ENCODE measurements at regions not wholly inside any gene's neighbourhood (a gene's known extent, or its start where the extent isn't known, plus 50 kb on each side); places are given as distances from the start of the nearest gene placed in this dataset.
"Not testable (repeated sequence)": the region's sequence is repeated elsewhere in the genome, so short reads cannot be mapped to it uniquely, and the experiment has no call there.

- H3K36me3 ChIP-seq (ENCODE audit: control insufficient read depth in 1 of 2, insufficient read depth in 2 of 2, low read length in 2 of 2); H3K9ac ChIP-seq (ENCODE audit: low read length); ATAC-seq; H3K4me2 ChIP-seq (ENCODE audit: low read length); H3K27ac ChIP-seq (ENCODE audit: low read depth, low read length); H3K9me3 ChIP-seq (ENCODE audit: control insufficient read depth in 1 of 2, insufficient read depth in 1 of 2, low read depth in 1 of 2, low read length in 2 of 2); H3K4me3 ChIP-seq (replicated peaks in 1 of 2; ENCODE audit: low read depth in 1 of 2, low read length in 2 of 2); POLR2A ChIA-PET; H4K20me1 ChIP-seq (ENCODE audit: insufficient read depth); intact Hi-C loops (cut with micrococcal nuclease); H3K9me2 ChIP-seq (ENCODE audit: insufficient read depth); CTCF ChIA-PET; H3K27me3 ChIP-seq (ENCODE audit: insufficient read depth, low read length); H3K79me2 ChIP-seq (ENCODE audit: insufficient read depth, low read length); H3K4me1 ChIP-seq (ENCODE audit: control insufficient read depth in 1 of 2, insufficient read depth in 2 of 2, low read length in 2 of 2); H2AFZ ChIP-seq (ENCODE audit: low read depth, low read length, poor library complexity, severe bottlenecking); BruUV-seq (replicated peaks); RAD21 ChIA-PET (ENCODE audit: low non-redundant PET in 1 of 2, low total read pairs in 2 of 2, uncharacterized antibody in 2 of 2, unreplicated experiment in 2 of 2); DNase-seq (ENCODE audit: low read depth, low spot score): not testable (repeated sequence)
Observed at GRCh38 chr1:166685891-166686290, 153.4 kb upstream of the POGK start.

- intact Hi-C loops (cut with micrococcal nuclease); DNase-seq (ENCODE audit: low read depth, low spot score); BruUV-seq (replicated peaks); H3K4me3 ChIP-seq (replicated peaks in 1 of 2; ENCODE audit: low read depth in 1 of 2, low read length in 2 of 2); H3K79me2 ChIP-seq (ENCODE audit: insufficient read depth, low read length); H4K20me1 ChIP-seq (ENCODE audit: insufficient read depth); CTCF ChIA-PET; H3K4me1 ChIP-seq (ENCODE audit: control insufficient read depth in 1 of 2, insufficient read depth in 2 of 2, low read length in 2 of 2); H3K9me3 ChIP-seq (ENCODE audit: control insufficient read depth in 1 of 2, insufficient read depth in 1 of 2, low read depth in 1 of 2, low read length in 2 of 2); H3K4me2 ChIP-seq (ENCODE audit: low read length); H3K27ac ChIP-seq (ENCODE audit: low read depth, low read length); ATAC-seq; H2AFZ ChIP-seq (ENCODE audit: low read depth, low read length, poor library complexity, severe bottlenecking); RAD21 ChIA-PET (ENCODE audit: low non-redundant PET in 1 of 2, low total read pairs in 2 of 2, uncharacterized antibody in 2 of 2, unreplicated experiment in 2 of 2); H3K9me2 ChIP-seq (ENCODE audit: insufficient read depth); H3K9ac ChIP-seq (ENCODE audit: low read length); POLR2A ChIA-PET; H3K36me3 ChIP-seq (ENCODE audit: control insufficient read depth in 1 of 2, insufficient read depth in 2 of 2, low read length in 2 of 2); H3K27me3 ChIP-seq (ENCODE audit: insufficient read depth, low read length): not testable (repeated sequence)
Observed at GRCh38 chr1:166690596-166690995, 148.7 kb upstream of the POGK start.

- DNase-seq (ENCODE audit: low read depth, low spot score), result no peak
- H3K79me2 ChIP-seq (ENCODE audit: insufficient read depth, low read length), result no peaks in the 10 kb centered on the region
- H3K9me2 ChIP-seq (ENCODE audit: insufficient read depth), result no peaks in the 10 kb centered on the region
- H3K27me3 ChIP-seq (ENCODE audit: insufficient read depth, low read length), result 0 out of 2 replicates have a peak, but pooled peaks cover 6% of the 10 kb centered on the region
- no peaks in the 10 kb centered on the region; the same call in 1 of the 2 replicates for H4K20me1 ChIP-seq (ENCODE audit: insufficient read depth)
- ChIA-PET CTCF (no interaction called here), RAD21 (ENCODE audit: low non-redundant PET in 1 of 2, low total read pairs in 2 of 2, uncharacterized antibody in 2 of 2, unreplicated experiment in 2 of 2) (no interaction called here), POLR2A (no interaction called here)
- no TSS peak for BruUV-seq (replicated peaks)
- ATAC-seq, result no peak
- no peaks in the 10 kb centered on the region for H3K4me1 ChIP-seq (ENCODE audit: control insufficient read depth in 1 of 2, insufficient read depth in 2 of 2, low read length in 2 of 2)
- H2AFZ ChIP-seq (ENCODE audit: low read depth, low read length, poor library complexity, severe bottlenecking), result no peak overlapping the region
- no peak overlapping the region for H3K9ac ChIP-seq (ENCODE audit: low read length)
- H3K4me2 ChIP-seq (ENCODE audit: low read length), result no peak overlapping the region
- no peak overlapping the region for H3K27ac ChIP-seq (ENCODE audit: low read depth, low read length)
- H3K36me3 ChIP-seq (ENCODE audit: control insufficient read depth in 1 of 2, insufficient read depth in 2 of 2, low read length in 2 of 2), result no peaks in the 10 kb centered on the region
- no peaks in the 10 kb centered on the region for H3K9me3 ChIP-seq (ENCODE audit: control insufficient read depth in 1 of 2, insufficient read depth in 1 of 2, low read depth in 1 of 2, low read length in 2 of 2)
- no peak overlapping the region for H3K4me3 ChIP-seq (replicated peaks in 1 of 2; ENCODE audit: low read depth in 1 of 2, low read length in 2 of 2)
- intact Hi-C loops (cut with micrococcal nuclease), result no loop called here
- no peak for TF ChIP-seq CEBPB (IDR thresholded peaks at IDR 0.05; ENCODE audit: low read depth)
- no peak for TF ChIP-seq MAX (IDR thresholded peaks at IDR 0.05)
- TF ChIP-seq SIN3A (IDR thresholded peaks at IDR 0.05; ENCODE audit: low read depth), result no peak
- TF ChIP-seq YY1 (IDR thresholded peaks at IDR 0.05; ENCODE audit: extremely low read depth, insufficient replicate concordance, low read depth, low read length), result no peak
- TF ChIP-seq JUND (IDR thresholded peaks at IDR 0.05), result no peak
- no peak for TF ChIP-seq ATF3 (IDR thresholded peaks at IDR 0.05)
- TF ChIP-seq POLR2AphosphoS5 (IDR thresholded peaks at IDR 0.05; ENCODE audit: low read depth, low read length), result no peak
- TF ChIP-seq SP1 (IDR thresholded peaks at IDR 0.05; ENCODE audit: low read depth), result no peak
- no peak for TF ChIP-seq FOSL1 (IDR thresholded peaks at IDR 0.05; ENCODE audit: low read depth)
- no peak for TF ChIP-seq ZFX (IDR thresholded peaks at IDR 0.05)
- TF ChIP-seq TCF7L2 (IDR thresholded peaks at IDR 0.05; ENCODE audit: borderline replicate concordance, extremely low read depth, insufficient read depth, insufficient read length), result no peak
- TF ChIP-seq ELF1 (IDR thresholded peaks at IDR 0.05; ENCODE audit: borderline replicate concordance, low read depth), result no peak
Observed at GRCh38 chr1:166691476-166691875, 147.8 kb upstream of the POGK start.
